ENCODE measurements at regions not wholly inside any gene's neighbourhood (a gene's known extent, or its start where the extent isn't known, plus 50 kb on each side); places are given as distances from the start of the nearest gene placed in this dataset.

- no peak for FAIRE-seq
Measured at GRCh38 chr9:82673919-82674318, 389.0 kb downstream of the RASEF start.

GRCh38 chr9:82675102-82675501 is 387.8 kb downstream of the RASEF start:
- FAIRE-seq, result no peak

- FAIRE-seq, result no peak
Measured at GRCh38 chr9:82675605-82676004, 387.3 kb downstream of the RASEF start.

GRCh38 chr9:82677086-82677485 is 385.9 kb downstream of the RASEF start:
- FAIRE-seq, result no peak

GRCh38 chr9:82679472-82679871 is 383.5 kb downstream of the RASEF start:
- no peak for FAIRE-seq

GRCh38 chr9:82680179-82680935 is 382.6 kb downstream of the RASEF start:
- no peak for FAIRE-seq

GRCh38 chr9:82681809-82682208 is 381.1 kb downstream of the RASEF start:
- FAIRE-seq, result no peak

GRCh38 chr9:82682431-82682830 is 380.5 kb downstream of the RASEF start:
- FAIRE-seq, result no peak

- no peak for FAIRE-seq
Measured at GRCh38 chr9:82695704-82696103, 367.2 kb downstream of the RASEF start.

- FAIRE-seq, result no peak
Measured at GRCh38 chr9:82706786-82707185, 356.2 kb downstream of the RASEF start.

- FAIRE-seq, result no peak
Measured at GRCh38 chr9:82716821-82717220, 346.1 kb downstream of the RASEF start.

GRCh38 chr9:82720515-82720914 is 342.4 kb downstream of the RASEF start:
- FAIRE-seq, result no peak

- FAIRE-seq, result no peak
Measured at GRCh38 chr9:82721593-82721992, 341.3 kb downstream of the RASEF start.

GRCh38 chr9:82722051-82722450 is 340.9 kb downstream of the RASEF start:
- no peak for FAIRE-seq

- no peak for FAIRE-seq
Measured at GRCh38 chr9:82722561-82722960, 340.4 kb downstream of the RASEF start.

GRCh38 chr9:82726424-82727276 is 336.3 kb downstream of the RASEF start:
- FAIRE-seq, result no peak

GRCh38 chr9:82729141-82729540 is 333.8 kb downstream of the RASEF start:
- FAIRE-seq, result no peak

GRCh38 chr9:82729991-82730589 is 332.9 kb downstream of the RASEF start:
- FAIRE-seq, result no peak

GRCh38 chr9:82732928-82733327 is 330.0 kb downstream of the RASEF start:
- no peak for FAIRE-seq

GRCh38 chr9:82736126-82736525 is 326.8 kb downstream of the RASEF start:
- no peak for FAIRE-seq

- no peak for FAIRE-seq
Measured at GRCh38 chr9:82736701-82737100, 326.2 kb downstream of the RASEF start.

GRCh38 chr9:82745919-82746318 is 317.0 kb downstream of the RASEF start:
- FAIRE-seq, result no peak

- FAIRE-seq, result no peak
Measured at GRCh38 chr9:82750411-82750913, 312.5 kb downstream of the RASEF start.
